SK-N-SH (cell line): ENCODE measurements at regions not wholly inside any gene's neighbourhood (a gene's known extent, or its start where the extent isn't known, plus 50 kb on each side); places are given as distances from the start of the nearest gene placed in this dataset.

Source experiments
- CTCF ChIA-PET: fragments of 300-600, 350-600 bp; formaldehyde crosslinking; extraction: SDS; loops from one replicate; lab custom pipeline; 2021; lab: Yijun Ruan, JAX
- POLR2A ChIA-PET: fragments of 350-600 bp; sonication (Branson Sonifier 250); formaldehyde crosslinking; extraction: SDS; loops from one replicate; lab custom pipeline; 2020; ENCODE audit warnings: antibody characterized with exemption, inconsistent platforms; lab: Yijun Ruan, JAX
- DNase-seq: peaks from one replicate; pipeline ENCODE4 v3.0.0; 2012
- H2AFZ ChIP-seq: fragments of 200-600 bp; sonication (generic); 2 replicates; pipeline ENCODE4 v1.8.1; 2016; ENCODE audit warnings: antibody characterized with exemption, mild to moderate bottlenecking, low read depth
- H3F3A ChIP-seq: fragments of 200-600 bp; sonication (generic); replicated peaks from 2 replicates; pipeline ENCODE3; 2016; ENCODE audit warnings: antibody characterized with exemption, mild to moderate bottlenecking; ENCODE audit not compliant: insufficient read depth
- H3K27ac ChIP-seq, 2 experiments: fragments of 200-500 bp in 1 of 2; fragments of 200-600 bp in 1 of 2; sonication (Bioruptor generic) in 1 of 2; sonication (generic), shearing (Covaris generic) in 1 of 2; 2 replicates each; pipeline versions ENCODE4 v1.5.1 to v1.6.1; 2014 to 2016; ENCODE audit warnings: low read depth in 2 of 2, inconsistent platforms in 1 of 2, low read length in 1 of 2, mild to moderate bottlenecking in 1 of 2, mixed read lengths in 1 of 2
- H3K27me3 ChIP-seq: fragments of 200-600 bp; sonication (generic), shearing (Covaris generic); 2 replicates; pipeline ENCODE4 v1.6.1; 2016; ENCODE audit warnings: mixed run types; ENCODE audit not compliant: insufficient read depth
- H3K36me3 ChIP-seq, 2 experiments: fragments of 200-500 bp in 1 of 2; fragments of 200-600 bp in 1 of 2; sonication (Bioruptor generic) in 1 of 2; sonication (generic) in 1 of 2; replicated peaks in 1 of 2; 2 replicates each; pipeline versions ENCODE3 to v1.5.1; 2014 to 2016; ENCODE audit warnings: low read length in 1 of 2, mild to moderate bottlenecking in 1 of 2; ENCODE audit not compliant: insufficient read depth in 2 of 2, control insufficient read depth in 1 of 2
- H3K4me1 ChIP-seq, 2 experiments: fragments of 200-500 bp in 1 of 2; fragments of 200-600 bp in 1 of 2; sonication (Bioruptor generic) in 1 of 2; sonication (generic), shearing (Covaris generic) in 1 of 2; 2 replicates each; pipeline versions ENCODE4 v1.5.1 to v1.6.1; 2014 to 2016; ENCODE audit warnings: low read depth in 1 of 2, low read length in 1 of 2, mixed run types in 1 of 2; ENCODE audit not compliant: insufficient read depth in 2 of 2, control insufficient read depth in 1 of 2
- H3K4me2 ChIP-seq: fragments of 200-600 bp; sonication (generic), shearing (Covaris generic); 2 replicates; pipeline ENCODE4 v1.6.1; 2017; ENCODE audit warnings: mixed run types
- H3K4me3 ChIP-seq, 2 experiments: fragments of 200-500 bp in 1 of 2; fragments of 200-600 bp in 1 of 2; sonication (Bioruptor generic) in 1 of 2; sonication (generic), shearing (Covaris generic) in 1 of 2; 2 replicates each; pipeline versions ENCODE4 v1.5.1 to v1.8.1; 2014 to 2016; ENCODE audit warnings: low read depth in 2 of 2, inconsistent platforms in 1 of 2, low read length in 1 of 2, mild to moderate bottlenecking in 1 of 2, mixed read lengths in 1 of 2, moderate library complexity in 1 of 2
- H3K79me2 ChIP-seq: fragments of 200-600 bp; sonication (generic); 2 replicates; pipeline ENCODE4 v1.8.1; 2017; ENCODE audit warnings: mild to moderate bottlenecking; ENCODE audit not compliant: insufficient read depth
- H3K9ac ChIP-seq: fragments of 200-600 bp; sonication (generic); 2 replicates; pipeline ENCODE4 v1.6.1; 2017; ENCODE audit warnings: mixed run types
- H3K9me2 ChIP-seq: fragments of 200-600 bp; sonication (generic); 2 replicates; pipeline ENCODE4 v1.6.1; 2017; ENCODE audit warnings: mixed run types
- H3K9me3 ChIP-seq: fragments of 200-600 bp; sonication (generic); 2 replicates; pipeline ENCODE4 v1.6.1; 2017; ENCODE audit warnings: mixed run types, mild to moderate bottlenecking, moderate library complexity
- H4K20me1 ChIP-seq: fragments of 200-600 bp; sonication (generic); 2 replicates; pipeline ENCODE4 v1.6.1; 2017; ENCODE audit warnings: mild to moderate bottlenecking, mixed run types; ENCODE audit not compliant: insufficient read depth
- CHD2 ChIP-seq: fragments of 150-350 bp; IDR thresholded peaks from 2 replicates; pipeline ENCODE4 v1.6.1; 2018; ENCODE audit warnings: low read length; ENCODE audit not compliant: partially characterized antibody
- ELF1 ChIP-seq: IDR thresholded peaks from 2 replicates; pipeline ENCODE4 v1.4.0; 2012
- MXI1 ChIP-seq: IDR thresholded peaks from 2 replicates; pipeline ENCODE4 v1.6.1; 2012; ENCODE audit warnings: mild to moderate bottlenecking, low read depth, low read length, improper control_type of control experiment
- NFIC ChIP-seq: IDR thresholded peaks from 2 replicates; pipeline ENCODE4 v1.4.0; 2012; ENCODE audit warnings: borderline replicate concordance
- POLR2AphosphoS5 ChIP-seq: IDR thresholded peaks from 2 replicates; pipeline ENCODE4 v1.6.1; 2012; ENCODE audit warnings: low read depth, low read length
- RAD21 ChIP-seq: IDR thresholded peaks from 2 replicates; pipeline ENCODE4 v1.6.1; 2012; ENCODE audit warnings: mild to moderate bottlenecking, low read length
- RXRA ChIP-seq: IDR thresholded peaks from 2 replicates; pipeline ENCODE4 v1.4.0; 2012; ENCODE audit warnings: low read depth, mild to moderate bottlenecking, borderline replicate concordance
- TAF1 ChIP-seq: IDR thresholded peaks from 2 replicates; pipeline ENCODE4 v1.6.1; 2012; ENCODE audit warnings: low read depth, mild to moderate bottlenecking, low read length, moderate library complexity, borderline replicate concordance
- ZBTB33 ChIP-seq: IDR thresholded peaks from 2 replicates; pipeline ENCODE4 v1.4.0; 2012; ENCODE audit warnings: low read depth, borderline replicate concordance
- WGBS: methylation state at CpG from one replicate; pipeline ENCODE4 v1.1.6; 2017; ENCODE audit warnings: low lambda C conversion rate; 5-methylcytosine and 5-hydroxymethylcytosine counted together

- no peaks in the 10 kb centered on the region for H3K27me3 ChIP-seq
- no peak overlapping the region for H3K9ac ChIP-seq
- WGBS, result 6% methylated on average over 3 of the region's 3 CpGs
- H2AFZ ChIP-seq, result no peak overlapping the region
- H3K4me3 ChIP-seq, result no peak overlapping the region
- H3K4me1 ChIP-seq, result no peaks in the 10 kb centered on the region
- no peaks in the 10 kb centered on the region for H3K79me2 ChIP-seq
- H4K20me1 ChIP-seq, result no peaks in the 10 kb centered on the region
- no peak overlapping the region for H3K4me2 ChIP-seq
- no peaks in the 10 kb centered on the region for H3K36me3 ChIP-seq
- H3K27ac ChIP-seq, result no peak overlapping the region
- ChIA-PET POLR2A (no interaction called here), CTCF (no interaction called here)
- no peaks in the 10 kb centered on the region for H3K9me2 ChIP-seq
- no peaks in the 10 kb centered on the region for H3K9me3 ChIP-seq
- TF ChIP-seq CHD2 (no peak), ELF1 (no peak), MXI1 (no peak)
- no peak for DNase-seq
- H3F3A ChIP-seq, result no peaks in the 10 kb centered on the region
Observed at GRCh38 chr2:221112744-221113143, 459.4 kb downstream of the EPHA4 start.

GRCh38 chr2:221115944-221116343 lies 456.2 kb downstream of the EPHA4 start:
- Histone ChIP-seq H3K4me3 (no peak overlapping the region), H3F3A (no peaks in the 10 kb centered on the region), H3K27me3 (no peaks in the 10 kb centered on the region), H3K4me2 (no peak overlapping the region), H3K9me3 (no peaks in the 10 kb centered on the region), H3K36me3 (no peaks in the 10 kb centered on the region), H4K20me1 (no peaks in the 10 kb centered on the region), H3K9ac (no peak overlapping the region), H3K9me2 (no peaks in the 10 kb centered on the region), H3K79me2 (no peaks in the 10 kb centered on the region), H3K27ac (no peak overlapping the region), H2AFZ (no peak overlapping the region), H3K4me1 (no peaks in the 10 kb centered on the region)
- ChIA-PET CTCF (interaction anchor here (0.8 kb wide), 1 partner anchor 20 kb away, joined by 3 read pairs; no protein-coding TSS in a partner anchor), POLR2A (no interaction called here)
- TF ChIP-seq MXI1 (no peak), TAF1 (no peak), CHD2 (no peak)
- WGBS, result 33% methylated on average over 3 of the region's 3 CpGs
- no peak for DNase-seq

GRCh38 chr2:221120643-221121042 lies 451.5 kb downstream of the EPHA4 start:
- Histone ChIP-seq H3K9me3 (no peaks in the 10 kb centered on the region), H3K27me3 (no peaks in the 10 kb centered on the region; the same call in 1 of the 2 replicates), H3F3A (no peaks in the 10 kb centered on the region), H3K4me2 (no peak overlapping the region), H3K9ac (no peak overlapping the region), H4K20me1 (no peaks in the 10 kb centered on the region), H2AFZ (no peak overlapping the region), H3K4me3 (no peak overlapping the region), H3K36me3 (no peaks in the 10 kb centered on the region), H3K4me1 (no peaks in the 10 kb centered on the region; a peak in 1 of 4 replicates), H3K79me2 (no peaks in the 10 kb centered on the region), H3K27ac (no peak overlapping the region), H3K9me2 (no peaks in the 10 kb centered on the region)
- WGBS, result 3% methylated on average over 2 of the region's 2 CpGs
- TF ChIP-seq RXRA (no peak), RAD21 (no peak), ZBTB33 (no peak), NFIC (no peak), POLR2AphosphoS5 (no peak)
- CTCF ChIA-PET, result no interaction called here
- POLR2A ChIA-PET, result no interaction called here
- DNase-seq, result no peak
